T-cell (primary cell): ENCODE measurements at regions not wholly inside any gene's neighbourhood (a gene's known extent, or its start where the extent isn't known, plus 50 kb on each side); places are given as distances from the start of the nearest gene placed in this dataset.

Experiments
- ATAC-seq, 4 experiments: fragments of 200-7000 bp in 3 of 4; fragments of 150-1000 bp in 1 of 4; cut with Tn5 transposase; replicated peaks in 1 of 4; 1 replicate in 3 of 4; 2 replicates in 1 of 4; pipeline ENCODE4 v1.10.0; 2021; ENCODE audit warnings: moderate library complexity in 3 of 4, mild to moderate bottlenecking in 2 of 4, moderate number of reproducible peaks in 1 of 4
- CTCF ChIA-PET, 2 donors: fragments of 300-600 bp; sonication (Branson Sonifier 250); formaldehyde crosslinking; loops; one replicate each; lab custom pipeline; 2022; ENCODE audit warnings: antibody characterized with exemption in 2 of 2; lab: Charles Lee
- POLR2A ChIA-PET, 2 donors: fragments of 300-600 bp; sonication (Branson Sonifier 250); formaldehyde crosslinking; loops; one replicate each; lab custom pipeline; 2022; ENCODE audit warnings: antibody characterized with exemption in 2 of 2; lab: Charles Lee
- DNase-seq, 35 experiments: peaks; one replicate each; pipeline versions ENCODE4 v3.0.0 to v3.0.0-alpha.2; 2013 to 2023
- H3K27ac ChIP-seq: one replicate; pipeline ENCODE4 v1.5.1; 2013; ENCODE audit warnings: low read length
- H3K27me3 ChIP-seq, 2 experiments: replicated peaks in 1 of 2; 1 replicate in 1 of 2; 2 replicates in 1 of 2; pipeline versions ENCODE4 v1.6.1 to v1.7.0; 2013; ENCODE audit warnings: low read length in 1 of 2, mixed read lengths in 1 of 2; ENCODE audit not compliant: control insufficient read depth in 2 of 2, insufficient read depth in 2 of 2; ENCODE audit errors: extremely low read depth in 1 of 2
- H3K36me3 ChIP-seq, 2 donors: 1 replicate in 1 of 2; 2 replicates in 1 of 2; pipeline versions ENCODE4 v1.6.1 to v1.7.0; 2013; ENCODE audit warnings: low read length in 1 of 2; ENCODE audit not compliant: control insufficient read depth in 2 of 2, insufficient read depth in 1 of 2; ENCODE audit errors: extremely low read depth in 1 of 2
- H3K4me1 ChIP-seq, 2 experiments: 1 replicate in 1 of 2; 2 replicates in 1 of 2; pipeline versions ENCODE4 v1.6.1 to v1.7.0; 2013; ENCODE audit warnings: low read length in 2 of 2, mixed read lengths in 1 of 2; ENCODE audit not compliant: insufficient read depth in 2 of 2, control insufficient read depth in 1 of 2; ENCODE audit errors: extremely low read depth in 1 of 2
- H3K4me3 ChIP-seq, 2 donors: 1 replicate in 1 of 2; 2 replicates in 1 of 2; pipeline versions ENCODE4 v1.5.1 to v1.7.0; 2013; ENCODE audit warnings: mild to moderate bottlenecking in 2 of 2, low read length in 1 of 2, moderate library complexity in 1 of 2; ENCODE audit not compliant: control insufficient read depth in 1 of 2; ENCODE audit errors: extremely low read depth in 1 of 2
- H3K9me3 ChIP-seq: 2 replicates; pipeline ENCODE4 v1.7.0; 2013
- H3K27ac Mint-ChIP-seq, 2 donors: one replicate each; pipeline ENCODE4 v1.8.0; 2020 to 2021; ENCODE audit warnings: mild to moderate bottlenecking in 2 of 2, mixed read lengths in 2 of 2
- H3K27me3 Mint-ChIP-seq, 2 donors: one replicate each; pipeline ENCODE4 v1.8.0; 2021 to 2022; ENCODE audit warnings: mixed read lengths in 2 of 2
- H3K36me3 Mint-ChIP-seq: one replicate; pipeline ENCODE4 v1.8.0; 2021; ENCODE audit warnings: mixed read lengths
- H3K4me1 Mint-ChIP-seq, 3 donors: one replicate each; pipeline ENCODE4 v1.8.0; 2020 to 2022; ENCODE audit warnings: mixed read lengths in 3 of 3, mild to moderate bottlenecking in 1 of 3
- H3K4me3 Mint-ChIP-seq, 3 donors: one replicate each; pipeline ENCODE4 v1.8.0; 2020 to 2022; ENCODE audit warnings: mild to moderate bottlenecking in 3 of 3, mixed read lengths in 3 of 3, moderate library complexity in 3 of 3
- H3K9me3 Mint-ChIP-seq, 3 donors: one replicate each; pipeline ENCODE4 v1.8.0; 2020 to 2022; ENCODE audit warnings: mixed read lengths in 3 of 3
- WGBS: methylation state at CpG from one replicate; pipeline ENCODE4 v1.1.5; 2013; ENCODE audit warnings: missing lambda C conversion rate; ENCODE audit not compliant: insufficient coverage; 5-methylcytosine and 5-hydroxymethylcytosine counted together

DNA sequence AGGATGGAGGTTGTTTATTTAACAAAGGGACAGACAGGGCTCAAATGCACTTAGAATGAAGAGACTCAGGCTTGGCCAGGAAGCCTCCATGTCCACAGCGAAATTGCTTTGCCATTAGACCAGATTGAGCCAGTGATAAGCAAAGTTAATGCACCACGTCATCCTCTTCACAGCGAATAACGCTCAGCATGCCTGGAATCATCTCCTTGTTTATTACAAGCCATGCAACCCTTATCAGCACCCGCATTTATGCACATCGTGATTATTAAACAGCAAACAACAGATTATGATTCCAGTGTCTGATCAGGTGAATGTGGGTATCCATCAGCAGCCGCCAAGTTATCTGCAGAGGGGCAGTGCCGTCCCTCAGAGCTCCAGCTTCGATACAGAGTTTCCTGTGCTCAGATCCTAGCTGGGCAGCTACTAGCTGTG is 175.0 kb upstream of the TMEM132C start:
- H3K27ac ChIP-seq, result no peak overlapping the region
- ChIA-PET POLR2A (no interaction called here), CTCF (no interaction called here)
- Mint-ChIP-seq H3K4me1 (no peaks in the 10 kb centered on the region), H3K36me3 (no peaks in the 10 kb centered on the region), H3K4me3 (no peak overlapping the region), H3K27me3 (no peaks in the 10 kb centered on the region), H3K9me3 (peaks cover 2 to 20% (median 9%) of the 10 kb centered on the region in 3 donors), H3K27ac (no peak overlapping the region)
- H3K36me3 ChIP-seq, result no peaks in the 10 kb centered on the region
- no peak for ATAC-seq
- no peaks in the 10 kb centered on the region for H3K4me1 ChIP-seq
- no peaks in the 10 kb centered on the region for H3K9me3 ChIP-seq
- no peak for DNase-seq
- 53% methylated on average over 6 of the region's 9 CpGs for WGBS
- no peaks in the 10 kb centered on the region for H3K27me3 ChIP-seq
- H3K4me3 ChIP-seq, result no peak overlapping the region

DNA sequence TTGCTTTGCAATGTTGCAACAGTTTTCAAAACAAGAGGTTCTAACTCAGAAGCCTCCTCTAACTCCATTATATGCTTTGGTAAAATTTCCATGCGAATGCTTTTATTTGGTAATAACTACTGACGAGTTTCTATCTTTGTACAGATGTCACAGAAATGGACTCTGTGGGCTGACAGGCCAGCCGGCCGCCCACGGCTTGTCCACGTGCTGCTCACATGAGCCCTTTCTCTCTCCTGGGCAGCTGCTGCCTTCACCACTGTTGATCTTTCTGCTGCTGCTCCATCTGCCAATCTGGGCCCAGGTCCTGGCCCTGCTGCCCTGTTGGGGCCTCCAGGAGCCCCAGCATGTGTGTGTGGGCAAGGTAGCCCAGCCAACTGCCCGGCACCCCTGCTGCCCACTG is 168.2 kb upstream of the TMEM132C start:
- H3K9me3 Mint-ChIP-seq, result peaks cover 7 to 14% (median 8%) of the 10 kb centered on the region in 3 donors
- H3K4me1 ChIP-seq, result no peaks in the 10 kb centered on the region
- H3K36me3 Mint-ChIP-seq, result no peaks in the 10 kb centered on the region
- CTCF ChIA-PET, result no interaction called here
- no peak overlapping the region for H3K4me3 ChIP-seq
- H3K27ac Mint-ChIP-seq, result no peak overlapping the region
- no peak for ATAC-seq
- H3K27me3 Mint-ChIP-seq, result no peaks in the 10 kb centered on the region
- no peaks in the 10 kb centered on the region for H3K36me3 ChIP-seq
- POLR2A ChIA-PET, result no interaction called here
- 83% methylated on average over 5 of the region's 7 CpGs for WGBS
- no peaks in the 10 kb centered on the region for H3K4me1 Mint-ChIP-seq
- H3K9me3 ChIP-seq, result no peaks in the 10 kb centered on the region
- H3K27ac ChIP-seq, result no peak overlapping the region
- H3K27me3 ChIP-seq, result no peaks in the 10 kb centered on the region
- DNase-seq, result no peak
- no peak overlapping the region for H3K4me3 Mint-ChIP-seq

DNA sequence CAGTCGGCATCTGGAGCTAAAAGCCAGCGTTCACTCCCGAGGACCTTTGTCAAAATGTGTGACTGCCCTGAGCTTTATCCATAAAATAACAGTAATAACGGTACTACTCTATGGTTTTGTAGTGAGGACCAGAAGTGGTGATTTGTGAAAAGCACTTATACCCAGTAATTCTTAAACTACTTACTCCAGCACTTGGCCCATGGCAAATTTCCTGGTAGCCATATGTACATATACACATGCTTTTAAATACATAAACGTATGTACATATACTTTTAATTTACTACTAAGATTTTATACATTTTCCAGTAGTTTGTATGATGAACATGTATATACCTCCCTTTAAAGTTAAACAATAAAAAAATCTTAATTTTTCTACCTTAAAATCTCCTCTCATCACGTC is 163.8 kb upstream of the TMEM132C start:
- no peaks in the 10 kb centered on the region for H3K4me1 Mint-ChIP-seq
- no peaks in the 10 kb centered on the region for H3K36me3 Mint-ChIP-seq
- WGBS, result 50% methylated on average over 1 of the region's 6 CpGs
- H3K27me3 Mint-ChIP-seq, result no peaks in the 10 kb centered on the region
- H3K27ac ChIP-seq, result no peak overlapping the region
- no peaks in the 10 kb centered on the region for H3K36me3 ChIP-seq
- no peak overlapping the region for H3K27ac Mint-ChIP-seq
- ATAC-seq (no peak), DNase-seq (no peak)
- no peaks in the 10 kb centered on the region for H3K4me1 ChIP-seq
- peaks cover 0 to 4% of the 10 kb centered on the region in 2 experiments for H3K27me3 ChIP-seq
- H3K9me3 Mint-ChIP-seq, result peaks cover 8 to 18% (median 12%) of the 10 kb centered on the region in 3 donors
- ChIA-PET POLR2A (no interaction called here), CTCF (interaction anchor here in 1 of 2 donors (0.7 kb wide), 1 partner anchor 158 kb away, joined by 3 read pairs; no protein-coding TSS in a partner anchor)
- no peak overlapping the region for H3K4me3 Mint-ChIP-seq
- H3K9me3 ChIP-seq, result no peaks in the 10 kb centered on the region
- no peak overlapping the region for H3K4me3 ChIP-seq

GRCh38 chr12:128109236-128109635 is 157.7 kb upstream of the TMEM132C start:
- Mint-ChIP-seq H3K27ac (no peak overlapping the region), H3K36me3 (no peaks in the 10 kb centered on the region), H3K9me3 (peaks cover 2 to 7% (median 4%) of the 10 kb centered on the region in 3 donors), H3K27me3 (no peaks in the 10 kb centered on the region), H3K4me3 (no peak overlapping the region), H3K4me1 (no peaks in the 10 kb centered on the region)
- 93% methylated on average over 10 of the region's 10 CpGs for WGBS
- H3K27ac ChIP-seq, result no peak overlapping the region
- DNase-seq, result no peak
- peaks cover 0 to 7% of the 10 kb centered on the region in 2 experiments for H3K27me3 ChIP-seq
- ChIA-PET POLR2A (no interaction called here), CTCF (no interaction called here)
- no peak for ATAC-seq
- no peaks in the 10 kb centered on the region for H3K36me3 ChIP-seq
- no peak overlapping the region for H3K4me3 ChIP-seq
- H3K9me3 ChIP-seq, result no peaks in the 10 kb centered on the region
- no peaks in the 10 kb centered on the region for H3K4me1 ChIP-seq

- Mint-ChIP-seq H3K4me3 (no peak overlapping the region), H3K36me3 (no peaks in the 10 kb centered on the region), H3K27me3 (no peaks in the 10 kb centered on the region), H3K27ac (no peak overlapping the region), H3K4me1 (no peaks in the 10 kb centered on the region), H3K9me3 (peaks cover 2 to 4% (median 2%) of the 10 kb centered on the region in 3 donors)
- no peak for DNase-seq
- WGBS, result 93% methylated on average over 7 of the region's 12 CpGs
- no peaks in the 10 kb centered on the region for H3K9me3 ChIP-seq
- no peak overlapping the region for H3K27ac ChIP-seq
- H3K4me1 ChIP-seq, result no peaks in the 10 kb centered on the region
- ChIA-PET POLR2A (no interaction called here), CTCF (no interaction called here)
- H3K4me3 ChIP-seq, result no peak overlapping the region
- H3K36me3 ChIP-seq, result no peaks in the 10 kb centered on the region
- H3K27me3 ChIP-seq, result peaks cover 0 to 7% of the 10 kb centered on the region in 2 experiments
- no peak for ATAC-seq
These were observed 157.3 kb upstream of the TMEM132C start for GRCh38 chr12:128109636-128110035.

- H3K36me3 Mint-ChIP-seq, result no peaks in the 10 kb centered on the region
- 85% methylated on average over 8 of the region's 9 CpGs for WGBS
- H3K27ac Mint-ChIP-seq, result no peak overlapping the region
- no peak overlapping the region for H3K4me3 ChIP-seq
- no peak overlapping the region for H3K27ac ChIP-seq
- DNase-seq, result no peak
- no peak overlapping the region for H3K4me3 Mint-ChIP-seq
- H3K27me3 Mint-ChIP-seq, result no peaks in the 10 kb centered on the region
- H3K4me1 Mint-ChIP-seq, result no peaks in the 10 kb centered on the region
- H3K9me3 ChIP-seq, result no peaks in the 10 kb centered on the region
- CTCF ChIA-PET, result no interaction called here
- POLR2A ChIA-PET, result no interaction called here
- ATAC-seq, result no peak
- H3K9me3 Mint-ChIP-seq, result peaks cover 3 to 6% (median 4%) of the 10 kb centered on the region in 3 donors
- no peaks in the 10 kb centered on the region for H3K4me1 ChIP-seq
- H3K27me3 ChIP-seq, result peaks cover 0 to 3% of the 10 kb centered on the region in 2 experiments
- H3K36me3 ChIP-seq, result no peaks in the 10 kb centered on the region
These were observed 155.6 kb upstream of the TMEM132C start for GRCh38 chr12:128111333-128111732.

DNA sequence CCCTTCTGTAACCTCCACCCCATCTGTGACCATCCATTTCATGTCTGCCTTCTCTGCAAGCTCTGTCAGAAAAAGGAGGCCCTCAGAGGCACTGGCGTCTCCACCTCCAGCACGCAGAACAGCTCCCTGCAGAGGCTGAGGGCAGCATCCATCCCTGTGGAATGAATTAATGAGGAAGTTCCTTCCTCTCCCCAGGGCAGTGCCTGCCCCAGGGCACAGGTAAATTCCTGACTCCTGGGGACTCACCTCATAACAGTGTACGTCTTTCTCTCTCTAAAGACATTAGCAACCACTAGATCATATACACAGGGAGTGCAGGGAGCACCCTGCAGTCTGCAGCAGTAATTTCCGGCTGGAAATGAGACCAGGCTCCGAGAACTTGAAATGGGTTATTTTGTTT is 155.0 kb upstream of the TMEM132C start:
- Histone ChIP-seq H3K36me3 (no peaks in the 10 kb centered on the region), H3K9me3 (no peaks in the 10 kb centered on the region), H3K4me1 (no peaks in the 10 kb centered on the region), H3K4me3 (no peak overlapping the region), H3K27me3 (peaks cover 0 to 3% of the 10 kb centered on the region in 2 experiments), H3K27ac (no peak overlapping the region)
- H3K27me3 Mint-ChIP-seq, result no peaks in the 10 kb centered on the region
- WGBS, result 60% methylated on average over 1 of the region's 5 CpGs
- peaks cover 3 to 6% (median 4%) of the 10 kb centered on the region in 3 donors for H3K9me3 Mint-ChIP-seq
- H3K4me1 Mint-ChIP-seq, result no peaks in the 10 kb centered on the region
- ATAC-seq, result no peak
- no peak overlapping the region for H3K27ac Mint-ChIP-seq
- CTCF ChIA-PET, result no interaction called here
- no peak overlapping the region for H3K4me3 Mint-ChIP-seq
- POLR2A ChIA-PET, result no interaction called here
- DNase-seq, result no peak
- H3K36me3 Mint-ChIP-seq, result no peaks in the 10 kb centered on the region
